Adrenal gland (tissue), 5 donors: ENCODE measurements at regions not wholly inside any gene's neighbourhood (a gene's known extent, or its start where the extent isn't known, plus 50 kb on each side); places are given as distances from the start of the nearest gene placed in this dataset.

Experiments used
- CTCF ChIP-seq, 6 experiments: fragments of 450-650 bp in 4 of 6; fragments of 200-600 bp in 2 of 6; sonication (generic) in 1 of 6; IDR thresholded peaks; 1 replicate in 5 of 6; 2 replicates in 1 of 6; pipeline versions ENCODE4 v1.5.1 to v1.8.0; 2016 to 2021; ENCODE audit warnings: antibody characterized with exemption in 6 of 6, mild to moderate bottlenecking in 2 of 6, moderate library complexity in 1 of 6
- POLR2A ChIP-seq, 2 donors: fragments of 450-650 bp; IDR thresholded peaks; one replicate each; pipeline ENCODE4 v1.6.1; 2017; ENCODE audit warnings: antibody characterized with exemption in 2 of 2, mild to moderate bottlenecking in 2 of 2, moderate library complexity in 1 of 2
- donor health status: DM: no; HTN: no; CAD: no.

DNA sequence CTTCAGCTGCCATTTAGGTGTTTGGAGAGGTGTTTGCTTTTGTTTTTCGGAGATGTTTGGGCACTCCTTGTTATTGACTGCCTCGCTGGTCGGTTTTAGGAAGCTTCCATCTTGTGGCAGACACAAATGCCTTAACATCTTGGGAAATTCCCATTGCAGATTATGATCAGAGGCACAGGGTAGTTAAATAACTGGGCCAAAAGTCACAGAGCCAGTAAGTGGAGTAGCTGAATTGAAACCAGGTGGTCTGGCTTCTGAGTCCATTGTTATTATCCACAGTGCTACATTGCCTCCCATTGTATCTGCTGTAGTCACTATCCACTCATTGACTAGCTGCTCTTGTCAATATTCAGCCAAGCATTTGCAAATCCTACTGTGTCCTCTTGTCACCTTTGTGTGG, 138.2 kb upstream of the PLPP4 start:
- TF ChIP-seq POLR2A (IDR thresholded peaks at IDR 0.05) (no peak), CTCF (IDR thresholded peaks at IDR 0.05) (no peak)
